Kidney (tissue), 13 donors: ENCODE measurements at regions not wholly inside any gene's neighbourhood (a gene's known extent, or its start where the extent isn't known, plus 50 kb on each side); places are given as distances from the start of the nearest gene placed in this dataset.

Experiments used
- DNase-seq, 5 donors: peaks; one replicate each; pipeline ENCODE4 v3.0.0-alpha.2; 2013 to 2020
- FAIRE-seq: peaks from 2 replicates; lab custom pipeline; 2012; peaks lifted over from hg19 to GRCh38; lab: Jason Lieb, UNC
- H3K27ac ChIP-seq, 2 donors: one replicate each; pipeline ENCODE4 v1.7.0; 2013; ENCODE audit warnings: low read depth in 2 of 2, low read length in 2 of 2, inconsistent platforms in 1 of 2
- H3K27me3 ChIP-seq: one replicate; pipeline ENCODE4 v1.7.1; 2013; ENCODE audit warnings: low read length, inconsistent platforms; ENCODE audit not compliant: control insufficient read depth, insufficient read depth
- H3K36me3 ChIP-seq, 3 donors: one replicate each; pipeline versions ENCODE4 v1.7.0 to v1.7.1; 2013; ENCODE audit warnings: low read length in 3 of 3, control low read depth in 1 of 3, inconsistent platforms in 1 of 3; ENCODE audit not compliant: insufficient read depth in 3 of 3, control insufficient read depth in 2 of 3
- H3K4me1 ChIP-seq, 3 donors: one replicate each; pipeline versions ENCODE4 v1.7.0 to v1.7.1; 2013; ENCODE audit warnings: low read length in 3 of 3, inconsistent platforms in 1 of 3, low read depth in 1 of 3; ENCODE audit not compliant: control insufficient read depth in 2 of 3, insufficient read depth in 2 of 3
- H3K4me3 ChIP-seq, 3 donors: one replicate each; pipeline versions ENCODE4 v1.7.0 to v1.8.1; 2013; ENCODE audit warnings: low read length in 3 of 3, control low read depth in 1 of 3, inconsistent platforms in 1 of 3
- H3K9ac ChIP-seq, 3 donors: one replicate each; pipeline versions ENCODE4 v1.7.0 to v1.7.1; 2013; ENCODE audit warnings: low read length in 3 of 3, control low read depth in 1 of 3, inconsistent platforms in 1 of 3
- H3K9me3 ChIP-seq, 3 donors: one replicate each; pipeline versions ENCODE4 v1.7.0 to v1.7.1; 2013; ENCODE audit warnings: low read length in 3 of 3, control low read depth in 1 of 3, inconsistent platforms in 1 of 3; ENCODE audit not compliant: control insufficient read depth in 2 of 3, insufficient read depth in 1 of 3
- intact Hi-C: fragments of 100-400 bp; cut with DNase I; formaldehyde crosslinking; loops from one replicate; pipeline ENCODE4 v1.11.1; 2022
- TF ChIP-seq, protein P1 (sequence below): IDR thresholded peaks from 3 replicates; pipeline ENCODE4 v1.5.1; 2012; ENCODE audit warnings: mild to moderate bottlenecking, moderate library complexity, borderline replicate concordance; ENCODE audit not compliant: insufficient read depth; ENCODE audit errors: extremely low read depth
- donor health status: control.
- donor health status: control.
- donor health status: control.
- donor health status: control.
- donor health status: control.
- donor health status: DM: yes; HTN: yes; CAD: no.
- donor health status: Normal renal cell carcinoma (clear cell type).

DNA sequence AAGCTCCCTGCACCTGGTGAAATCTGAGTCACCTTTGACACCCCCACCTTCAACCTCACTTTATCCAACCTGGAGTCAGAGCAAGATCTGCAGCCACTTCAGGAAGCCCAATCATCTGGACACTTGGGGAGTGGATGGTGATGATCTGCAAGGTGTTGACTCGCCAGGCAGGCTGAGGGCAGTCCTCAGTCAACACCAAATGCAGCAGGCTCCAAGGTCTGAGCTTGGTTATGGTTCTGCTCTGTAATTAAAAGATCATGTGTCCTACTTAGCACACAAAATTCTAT is 446.9 kb downstream of the BRD1 start:
- Histone ChIP-seq H3K4me1 (no peaks in the 10 kb centered on the region), H3K9me3 (no peaks in the 10 kb centered on the region), H3K27ac (no peak overlapping the region), H3K27me3 (no peaks in the 10 kb centered on the region), H3K36me3 (no peaks in the 10 kb centered on the region), H3K9ac (no peak overlapping the region), H3K4me3 (no peak overlapping the region)
- intact Hi-C loops = no loop called here
- no peak for FAIRE-seq
- TF ChIP-seq, protein P1, sequence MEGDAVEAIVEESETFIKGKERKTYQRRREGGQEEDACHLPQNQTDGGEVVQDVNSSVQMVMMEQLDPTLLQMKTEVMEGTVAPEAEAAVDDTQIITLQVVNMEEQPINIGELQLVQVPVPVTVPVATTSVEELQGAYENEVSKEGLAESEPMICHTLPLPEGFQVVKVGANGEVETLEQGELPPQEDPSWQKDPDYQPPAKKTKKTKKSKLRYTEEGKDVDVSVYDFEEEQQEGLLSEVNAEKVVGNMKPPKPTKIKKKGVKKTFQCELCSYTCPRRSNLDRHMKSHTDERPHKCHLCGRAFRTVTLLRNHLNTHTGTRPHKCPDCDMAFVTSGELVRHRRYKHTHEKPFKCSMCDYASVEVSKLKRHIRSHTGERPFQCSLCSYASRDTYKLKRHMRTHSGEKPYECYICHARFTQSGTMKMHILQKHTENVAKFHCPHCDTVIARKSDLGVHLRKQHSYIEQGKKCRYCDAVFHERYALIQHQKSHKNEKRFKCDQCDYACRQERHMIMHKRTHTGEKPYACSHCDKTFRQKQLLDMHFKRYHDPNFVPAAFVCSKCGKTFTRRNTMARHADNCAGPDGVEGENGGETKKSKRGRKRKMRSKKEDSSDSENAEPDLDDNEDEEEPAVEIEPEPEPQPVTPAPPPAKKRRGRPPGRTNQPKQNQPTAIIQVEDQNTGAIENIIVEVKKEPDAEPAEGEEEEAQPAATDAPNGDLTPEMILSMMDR = no peak
- DNase-seq = no peak

DNA sequence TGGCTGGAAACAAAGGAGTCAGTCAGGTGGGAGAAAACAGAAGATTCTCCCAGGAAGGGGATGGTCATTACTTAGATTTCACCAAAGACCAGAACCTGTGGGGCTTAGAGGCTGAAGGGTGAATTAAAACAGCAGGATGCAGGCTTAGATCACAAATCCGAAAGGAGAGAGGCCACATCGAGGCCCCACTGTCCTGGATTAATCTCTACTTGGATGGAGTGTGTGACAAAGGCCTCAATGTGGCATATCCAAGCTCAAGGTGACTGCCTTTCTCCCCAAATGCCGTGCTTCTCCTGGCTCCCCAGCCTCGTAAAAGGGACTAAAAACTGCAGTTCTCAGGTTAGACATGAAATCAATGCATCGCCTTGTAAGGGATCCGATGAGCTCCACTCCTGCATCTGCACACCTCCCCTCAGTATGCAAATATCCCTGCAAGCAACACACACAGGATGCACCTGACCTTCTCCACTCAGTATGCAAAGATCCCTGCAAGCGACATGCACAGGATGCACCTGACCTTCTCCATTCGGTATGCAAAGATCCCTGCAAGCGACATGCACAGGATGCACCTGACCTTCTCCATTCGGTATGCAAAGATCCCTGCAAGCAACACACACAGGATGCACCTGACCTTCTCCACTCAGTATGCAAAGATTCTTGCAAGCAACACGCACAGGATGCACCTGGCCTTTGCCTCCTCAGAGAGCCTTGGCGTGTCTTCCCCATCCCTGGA is 447.4 kb downstream of the BRD1 start:
- Histone ChIP-seq H3K36me3 (no peaks in the 10 kb centered on the region), H3K9me3 (no peaks in the 10 kb centered on the region), H3K4me1 (no peaks in the 10 kb centered on the region), H3K27me3 (no peaks in the 10 kb centered on the region), H3K27ac (no peak overlapping the region), H3K4me3 (no peak overlapping the region), H3K9ac (no peak overlapping the region)
- DNase-seq = no peak
- TF ChIP-seq, protein P1 = no peak
- no peak for FAIRE-seq
- intact Hi-C loops = no loop called here

DNA sequence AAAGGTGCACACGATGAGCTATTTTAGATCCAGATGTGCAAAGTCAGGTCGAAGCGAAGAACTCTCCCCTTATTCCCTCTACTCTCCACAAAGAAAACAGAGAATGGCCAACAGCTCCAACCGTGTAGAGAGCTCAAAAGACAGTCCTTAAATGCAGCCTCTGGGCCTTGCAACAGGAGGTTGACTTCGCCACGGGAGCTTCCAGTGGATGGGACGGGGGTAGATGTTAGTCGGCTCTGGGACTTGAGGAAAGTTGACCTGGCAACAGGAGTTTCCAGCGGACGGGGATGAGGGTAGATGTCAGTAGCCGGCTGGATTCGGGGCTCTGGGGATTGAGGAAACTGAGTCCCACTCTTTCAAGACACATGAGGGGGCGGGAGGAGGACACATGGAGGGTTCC is 450.4 kb downstream of the BRD1 start:
- H3K27ac ChIP-seq = no peak overlapping the region
- TF ChIP-seq, protein P1 = no peak
- no peaks in the 10 kb centered on the region for H3K9me3 ChIP-seq
- FAIRE-seq (no peak), DNase-seq (peak in 1 of 5 donors; percentile 22)
- intact Hi-C loops = no loop called here
- no peak overlapping the region for H3K4me3 ChIP-seq
- H3K36me3 ChIP-seq = no peaks in the 10 kb centered on the region
- no peaks in the 10 kb centered on the region for H3K27me3 ChIP-seq
- no peaks in the 10 kb centered on the region for H3K4me1 ChIP-seq
- H3K9ac ChIP-seq = no peak overlapping the region

DNA sequence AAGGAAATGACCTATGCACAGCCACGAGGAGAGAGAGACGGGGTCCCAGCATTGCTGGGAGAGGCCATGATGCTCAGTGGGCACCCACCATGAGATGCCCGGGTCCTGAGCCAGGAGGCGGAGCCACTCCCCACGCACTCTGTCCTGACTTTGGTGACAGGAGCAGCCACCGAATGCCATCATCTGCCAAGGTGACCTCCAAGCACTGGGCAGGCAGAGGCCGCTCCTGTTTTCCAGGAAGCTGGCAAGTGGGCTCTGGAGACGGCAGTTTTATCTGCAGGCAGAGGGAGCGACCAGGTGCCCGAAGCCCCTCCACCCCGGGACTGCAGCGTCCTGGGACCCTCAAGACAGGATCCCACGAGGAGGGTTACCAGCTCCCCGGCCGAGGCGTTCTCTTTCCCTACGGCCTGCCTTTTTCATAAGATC is 453.9 kb downstream of the BRD1 start:
- DNase-seq = peak in 1 of 5 donors; percentile 49
- TF ChIP-seq, protein P1 = no peak
- intact Hi-C loops = no loop called here
- no peak overlapping the region for H3K4me3 ChIP-seq
- H3K9ac ChIP-seq = no peak overlapping the region
- no peaks in the 10 kb centered on the region for H3K4me1 ChIP-seq
- no peaks in the 10 kb centered on the region for H3K36me3 ChIP-seq
- no peak overlapping the region for H3K27ac ChIP-seq
- H3K27me3 ChIP-seq = peaks cover 2% of the 10 kb centered on the region
- no peaks in the 10 kb centered on the region for H3K9me3 ChIP-seq
- FAIRE-seq = no peak
